ENCODE measurements at regions not wholly inside any gene's neighbourhood (a gene's known extent, or its start where the extent isn't known, plus 50 kb on each side); places are given as distances from the start of the nearest gene placed in this dataset.
"Not testable (repeated sequence)": the region's sequence is repeated elsewhere in the genome, so short reads cannot be mapped to it uniquely, and the experiment has no call there.

- no peak for DNase-seq
- no peak for TF ChIP-seq CTCF (IDR thresholded peaks at IDR 0.05; ENCODE audit: low read depth, low read length)
- H3K27me3 ChIP-seq: no peaks in the 10 kb centered on the region
- no peaks in the 10 kb centered on the region for H3K36me3 ChIP-seq
- H3K4me3 ChIP-seq (ENCODE audit: low read depth, low read length): no peak overlapping the region
- no peaks in the 10 kb centered on the region for H3K4me1 ChIP-seq
- H3K9me3 ChIP-seq: no peaks in the 10 kb centered on the region
Measured at GRCh38 chr1:194647118-194647517, 1460.7 kb upstream of the B3GALT2 start.

- Histone ChIP-seq H3K27me3 (no peaks in the 10 kb centered on the region), H3K4me1 (no peaks in the 10 kb centered on the region), H3K4me3 (ENCODE audit: low read depth, low read length) (no peak overlapping the region), H3K9me3 (no peaks in the 10 kb centered on the region), H3K36me3 (no peaks in the 10 kb centered on the region)
- no peak for DNase-seq
- no peak for TF ChIP-seq CTCF (IDR thresholded peaks at IDR 0.05; ENCODE audit: low read depth, low read length)
Measured at GRCh38 chr1:194644528-194644927, 1458.1 kb upstream of the B3GALT2 start.

- TF ChIP-seq CTCF (IDR thresholded peaks at IDR 0.05; ENCODE audit: low read depth, low read length): no peak
- no peaks in the 10 kb centered on the region for H3K36me3 ChIP-seq
- no peak for DNase-seq
- no peaks in the 10 kb centered on the region for H3K9me3 ChIP-seq
- H3K4me3 ChIP-seq (ENCODE audit: low read depth, low read length): no peak overlapping the region
- no peaks in the 10 kb centered on the region for H3K27me3 ChIP-seq
- no peaks in the 10 kb centered on the region; the same call in 1 of the 2 replicates for H3K4me1 ChIP-seq
Measured at GRCh38 chr1:194640322-194640721, 1453.9 kb upstream of the B3GALT2 start.

GRCh38 chr1:194629011-194629410 lies 1442.6 kb upstream of the B3GALT2 start:
- TF ChIP-seq CTCF (IDR thresholded peaks at IDR 0.05; ENCODE audit: low read depth, low read length): no peak
- no peak for DNase-seq
- no peaks in the 10 kb centered on the region; the same call in 1 of the 2 replicates for H3K4me1 ChIP-seq
- H3K27me3 ChIP-seq: no peaks in the 10 kb centered on the region
- H3K4me3 ChIP-seq (ENCODE audit: low read depth, low read length): no peak overlapping the region
- H3K36me3 ChIP-seq: no peaks in the 10 kb centered on the region
- no peaks in the 10 kb centered on the region for H3K9me3 ChIP-seq

GRCh38 chr1:194624833-194625232 lies 1438.4 kb upstream of the B3GALT2 start:
- DNase-seq: no peak
- H3K36me3 ChIP-seq: no peaks in the 10 kb centered on the region
- no peaks in the 10 kb centered on the region; the same call in 1 of the 2 replicates for H3K4me1 ChIP-seq
- H3K9me3 ChIP-seq: no peaks in the 10 kb centered on the region
- no peak for TF ChIP-seq CTCF (IDR thresholded peaks at IDR 0.05; ENCODE audit: low read depth, low read length)
- no peaks in the 10 kb centered on the region for H3K27me3 ChIP-seq
- H3K4me3 ChIP-seq (ENCODE audit: low read depth, low read length): no peak overlapping the region

GRCh38 chr1:194618101-194618500 lies 1431.7 kb upstream of the B3GALT2 start:
- DNase-seq: no peak
- H3K9me3 ChIP-seq: no peaks in the 10 kb centered on the region
- TF ChIP-seq CTCF (IDR thresholded peaks at IDR 0.05; ENCODE audit: low read depth, low read length): no peak
- no peaks in the 10 kb centered on the region for H3K36me3 ChIP-seq
- no peak overlapping the region for H3K4me3 ChIP-seq (ENCODE audit: low read depth, low read length)
- no peaks in the 10 kb centered on the region; the same call in 1 of the 2 replicates for H3K4me1 ChIP-seq
- no peaks in the 10 kb centered on the region for H3K27me3 ChIP-seq

- H3K4me3 ChIP-seq (ENCODE audit: low read depth, low read length); H3K9me3 ChIP-seq; H3K27me3 ChIP-seq; H3K4me1 ChIP-seq; H3K36me3 ChIP-seq; DNase-seq: not testable (repeated sequence)
Measured at GRCh38 chr1:194617272-194617671, 1430.9 kb upstream of the B3GALT2 start.
